Smooth muscle cell (in vitro differentiated cells): ENCODE measurements at regions not wholly inside any gene's neighbourhood (a gene's known extent, or its start where the extent isn't known, plus 50 kb on each side); places are given as distances from the start of the nearest gene placed in this dataset.

Source experiments
- DNase-seq: peaks from one replicate; lab custom pipeline; 2025; ENCODE audit not compliant: unreplicated experiment; lab: John Stamatoyannopoulos, UW
- H2AFZ ChIP-seq: fragments of 200-600 bp; sonication (generic); 2 replicates; pipeline ENCODE4 v1.6.0; 2016; ENCODE audit warnings: antibody characterized with exemption, low read depth, mild to moderate bottlenecking
- H3F3A ChIP-seq: fragments of 200-600 bp; sonication (generic); 2 replicates; pipeline ENCODE4 v1.6.0; 2017; ENCODE audit warnings: antibody characterized with exemption, low read depth
- H3K27ac ChIP-seq: fragments of 200-600 bp; sonication (generic); 2 replicates; pipeline ENCODE4 v1.5.1; 2016; ENCODE audit warnings: low read depth, mild to moderate bottlenecking
- H3K27me3 ChIP-seq: fragments of 200-600 bp; sonication (generic); 2 replicates; pipeline ENCODE4 v1.6.1; 2016; ENCODE audit warnings: low read depth, mild to moderate bottlenecking
- H3K36me3 ChIP-seq: fragments of 200-600 bp; sonication (generic); 2 replicates; pipeline ENCODE4 v1.5.1; 2016; ENCODE audit warnings: low read depth
- H3K4me1 ChIP-seq: fragments of 200-600 bp; sonication (generic); 2 replicates; pipeline ENCODE4 v1.5.1; 2016; ENCODE audit warnings: low read depth
- H3K4me2 ChIP-seq: fragments of 200-600 bp; sonication (generic); 2 replicates; pipeline ENCODE4 v1.6.0; 2016; ENCODE audit warnings: mild to moderate bottlenecking
- H3K4me3 ChIP-seq: fragments of 200-600 bp; sonication (generic); 2 replicates; pipeline ENCODE4 v1.5.1; 2016; ENCODE audit warnings: mild to moderate bottlenecking
- H3K79me2 ChIP-seq: fragments of 200-600 bp; sonication (generic); 2 replicates; pipeline ENCODE4 v1.6.0; 2016; ENCODE audit warnings: low read depth, mild to moderate bottlenecking
- H3K9ac ChIP-seq: fragments of 200-600 bp; sonication (generic); 2 replicates; pipeline ENCODE4 v1.6.0; 2016; ENCODE audit warnings: low read depth
- H3K9me3 ChIP-seq: fragments of 200-600 bp; sonication (generic); replicated peaks from 2 replicates; pipeline ENCODE4 v1.5.1; 2016; ENCODE audit warnings: low read depth
- H4K20me1 ChIP-seq: fragments of 200-600 bp; sonication (generic); 2 replicates; pipeline ENCODE4 v1.6.0; 2016; ENCODE audit warnings: low read depth
- CTCF ChIP-seq: fragments of 200-600 bp; sonication (generic); IDR thresholded peaks from 2 replicates; pipeline ENCODE4 v1.5.1; 2017; ENCODE audit warnings: borderline replicate concordance, mild to moderate bottlenecking, antibody characterized with exemption; ENCODE audit not compliant: insufficient read depth, poor library complexity, severe bottlenecking
- WGBS: methylation state at CpG from one replicate; pipeline ENCODE4 v1.1.7; 2016; ENCODE audit warnings: low lambda C conversion rate; 5-methylcytosine and 5-hydroxymethylcytosine counted together

GRCh38 chr10:10624567-10624962 lies 393.1 kb upstream of the CELF2 start:
- Histone ChIP-seq H3K4me2 (no peak overlapping the region), H3K36me3 (no peaks in the 10 kb centered on the region), H3K79me2 (no peaks in the 10 kb centered on the region), H3K27ac (no peak overlapping the region), H2AFZ (no peak overlapping the region), H3K9me3 (no peaks in the 10 kb centered on the region), H4K20me1 (no peaks in the 10 kb centered on the region), H3F3A (no peaks in the 10 kb centered on the region), H3K4me3 (no peak overlapping the region), H3K9ac (no peak overlapping the region), H3K27me3 (no peaks in the 10 kb centered on the region), H3K4me1 (peaks cover 4% of the 10 kb centered on the region)
- WGBS, result 93% methylated on average over 8 of the region's 8 CpGs
- TF ChIP-seq CTCF, result no peak
- DNase-seq, result no peak

- 93% methylated on average over 6 of the region's 6 CpGs for WGBS
- no peaks in the 10 kb centered on the region for H4K20me1 ChIP-seq
- no peak overlapping the region for H3K27ac ChIP-seq
- H3K4me1 ChIP-seq, result peaks cover 14% of the 10 kb centered on the region
- no peaks in the 10 kb centered on the region for H3K79me2 ChIP-seq
- no peak overlapping the region for H3K4me2 ChIP-seq
- H3F3A ChIP-seq, result no peaks in the 10 kb centered on the region
- no peak for DNase-seq
- H3K36me3 ChIP-seq, result no peaks in the 10 kb centered on the region
- no peaks in the 10 kb centered on the region for H3K27me3 ChIP-seq
- no peak for TF ChIP-seq CTCF
- H3K9me3 ChIP-seq, result no peaks in the 10 kb centered on the region
- H2AFZ ChIP-seq, result no peak overlapping the region
- no peak overlapping the region for H3K9ac ChIP-seq
- H3K4me3 ChIP-seq, result no peak overlapping the region
Measured at GRCh38 chr10:10625491-10625890, 392.2 kb upstream of the CELF2 start.

- Histone ChIP-seq H3F3A (no peaks in the 10 kb centered on the region), H3K9me3 (no peaks in the 10 kb centered on the region), H3K4me3 (no peak overlapping the region), H3K4me1 (peaks cover 14% of the 10 kb centered on the region), H3K27me3 (no peaks in the 10 kb centered on the region), H3K9ac (no peak overlapping the region), H3K36me3 (no peaks in the 10 kb centered on the region), H3K27ac (no peak overlapping the region), H3K4me2 (no peak overlapping the region), H4K20me1 (no peaks in the 10 kb centered on the region), H3K79me2 (no peaks in the 10 kb centered on the region), H2AFZ (no peak overlapping the region)
- TF ChIP-seq CTCF, result no peak
- 86% methylated on average over 9 of the region's 9 CpGs for WGBS
- DNase-seq, result no peak
Measured at GRCh38 chr10:10626734-10627133, 390.9 kb upstream of the CELF2 start.

- Histone ChIP-seq H4K20me1 (no peaks in the 10 kb centered on the region), H3K9me3 (no peaks in the 10 kb centered on the region), H3F3A (no peaks in the 10 kb centered on the region), H3K27ac (no peak overlapping the region), H3K27me3 (no peaks in the 10 kb centered on the region), H3K4me1 (peaks cover 14% of the 10 kb centered on the region), H3K4me3 (no peak overlapping the region), H3K9ac (no peak overlapping the region), H3K36me3 (no peaks in the 10 kb centered on the region), H2AFZ (no peak overlapping the region), H3K4me2 (no peak overlapping the region), H3K79me2 (no peaks in the 10 kb centered on the region)
- WGBS, result 100% methylated on average over 1 of the region's 1 CpG
- no peak for TF ChIP-seq CTCF
- no peak for DNase-seq
Measured at GRCh38 chr10:10627414-10627813, 390.3 kb upstream of the CELF2 start.
